ENCODE measurements at regions not wholly inside any gene's neighbourhood (a gene's known extent, or its start where the extent isn't known, plus 50 kb on each side); places are given as distances from the start of the nearest gene placed in this dataset.

GRCh38 chrX:68927178-68927577, 98.4 kb downstream of the EFNB1 start:
- DNase-seq (ENCODE audit: low read depth in 2 of 2) = no peak

DNA sequence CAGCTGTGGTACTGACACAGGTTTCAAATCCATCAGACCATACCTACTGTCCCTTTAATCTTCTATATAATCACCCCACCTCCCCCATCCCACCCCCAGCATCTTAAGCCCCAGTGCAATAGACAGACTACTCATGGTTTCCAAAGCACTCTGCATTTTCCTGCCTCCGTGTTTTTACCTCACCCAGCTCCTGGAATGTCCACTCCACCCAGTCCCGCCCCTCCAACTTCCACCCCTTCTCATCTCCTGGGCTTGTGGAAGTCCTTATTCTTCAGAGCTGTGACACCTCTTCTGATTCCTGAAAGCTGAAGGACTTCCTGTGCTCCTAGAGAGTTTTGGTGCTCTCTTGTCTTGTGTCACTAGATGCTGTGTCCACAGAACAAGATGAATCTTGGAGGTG, 94.3 kb downstream of the EFNB1 start:
- no peak for DNase-seq (ENCODE audit: low read depth in 2 of 2)

DNA sequence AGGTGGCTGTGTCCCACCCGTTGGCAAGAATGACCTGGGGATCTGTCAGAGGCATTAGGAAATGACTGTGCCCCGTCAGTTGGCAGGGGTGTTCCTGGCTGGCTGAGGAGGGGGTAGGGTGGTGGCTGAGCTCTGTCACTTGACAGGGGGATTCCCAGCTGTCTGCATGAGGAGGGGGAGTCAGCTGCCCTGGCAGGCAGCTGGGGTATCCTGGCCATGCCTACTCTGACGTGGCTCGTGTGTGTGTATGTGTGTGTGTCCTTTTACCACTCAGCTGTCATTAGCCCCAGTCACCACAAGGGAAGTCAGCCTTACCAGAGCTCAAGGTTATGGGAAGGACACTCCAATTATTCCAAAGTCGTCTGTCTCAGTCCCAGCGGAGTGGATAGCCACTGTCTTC, 93.2 kb downstream of the EFNB1 start:
- DNase-seq (ENCODE audit: low read depth in 2 of 2) = no peak

GRCh38 chrX:68920561-68920960, 91.7 kb downstream of the EFNB1 start:
- DNase-seq (ENCODE audit: low read depth in 2 of 2) = no peak

- no peak for DNase-seq (ENCODE audit: low read depth in 2 of 2)
Measured at GRCh38 chrX:68919707-68920106, 90.9 kb downstream of the EFNB1 start.

- DNase-seq (ENCODE audit: low read depth in 2 of 2) = no peak
Measured at GRCh38 chrX:68918202-68918601, 89.4 kb downstream of the EFNB1 start.

DNA sequence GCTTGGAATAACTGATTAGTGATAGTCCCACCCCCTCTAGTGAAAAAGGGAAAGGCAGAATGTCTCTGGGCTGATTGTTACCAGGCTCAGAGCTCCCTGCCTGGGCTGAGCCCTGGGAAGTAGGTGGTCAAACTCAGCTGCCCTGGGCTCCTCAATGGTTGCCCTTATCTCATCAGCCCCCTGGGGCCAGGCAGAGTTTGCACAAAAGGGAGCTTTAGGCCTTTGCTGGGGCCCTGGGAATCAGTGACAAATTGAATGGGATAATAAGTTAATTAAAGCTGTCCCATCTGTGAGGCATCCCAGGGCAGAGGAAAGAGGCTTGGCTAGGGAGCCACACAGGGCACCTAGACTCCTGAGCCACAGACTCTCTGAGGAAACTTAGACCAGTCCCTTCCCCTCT, 89.0 kb downstream of the EFNB1 start:
- DNase-seq (ENCODE audit: low read depth in 2 of 2) = no peak

DNA sequence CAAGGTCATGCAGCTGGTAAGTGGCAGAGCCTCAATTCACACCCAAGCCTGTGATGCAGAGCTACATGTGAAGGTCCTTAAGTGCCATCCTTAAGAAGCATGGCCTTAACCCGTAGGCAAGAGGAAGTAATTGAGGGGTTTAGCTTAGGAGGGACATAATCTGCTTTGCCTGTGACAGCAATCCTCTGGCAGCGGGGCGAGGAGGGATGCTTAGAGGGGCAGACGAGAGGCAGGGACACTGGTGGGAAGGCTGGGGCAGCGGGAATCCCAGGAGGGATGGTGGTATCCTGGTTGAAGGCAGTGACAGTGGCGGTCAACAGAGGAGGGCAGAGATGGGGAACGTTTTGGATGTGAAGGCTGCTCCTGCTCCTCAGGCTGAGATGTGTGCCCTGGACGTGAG, 88.1 kb downstream of the EFNB1 start:
- DNase-seq (ENCODE audit: low read depth in 2 of 2) = no peak

GRCh38 chrX:68915778-68916177, 87.0 kb downstream of the EFNB1 start:
- DNase-seq (ENCODE audit: low read depth in 2 of 2) = no peak

GRCh38 chrX:68914479-68914946, 85.7 kb downstream of the EFNB1 start:
- DNase-seq (ENCODE audit: low read depth in 2 of 2) = no peak

DNA sequence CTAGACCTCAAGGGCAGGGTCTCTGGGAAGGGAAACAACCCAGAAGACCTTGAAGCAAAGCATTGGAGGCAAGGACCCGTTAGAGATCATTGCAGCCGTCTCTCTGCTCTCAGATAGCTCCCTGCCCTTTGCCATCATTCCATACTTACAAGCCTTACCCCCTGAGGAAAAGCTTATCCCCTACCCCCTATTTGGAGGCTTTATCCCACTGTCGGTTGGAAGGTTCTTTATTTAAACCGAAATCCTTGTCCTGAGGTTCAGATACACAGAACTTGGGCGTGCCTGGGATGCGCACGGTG, 84.4 kb downstream of the EFNB1 start:
- DNase-seq (ENCODE audit: low read depth in 2 of 2) = no peak

- no peak for DNase-seq (ENCODE audit: low read depth in 2 of 2)
Measured at GRCh38 chrX:68912113-68912512, 83.3 kb downstream of the EFNB1 start.

DNA sequence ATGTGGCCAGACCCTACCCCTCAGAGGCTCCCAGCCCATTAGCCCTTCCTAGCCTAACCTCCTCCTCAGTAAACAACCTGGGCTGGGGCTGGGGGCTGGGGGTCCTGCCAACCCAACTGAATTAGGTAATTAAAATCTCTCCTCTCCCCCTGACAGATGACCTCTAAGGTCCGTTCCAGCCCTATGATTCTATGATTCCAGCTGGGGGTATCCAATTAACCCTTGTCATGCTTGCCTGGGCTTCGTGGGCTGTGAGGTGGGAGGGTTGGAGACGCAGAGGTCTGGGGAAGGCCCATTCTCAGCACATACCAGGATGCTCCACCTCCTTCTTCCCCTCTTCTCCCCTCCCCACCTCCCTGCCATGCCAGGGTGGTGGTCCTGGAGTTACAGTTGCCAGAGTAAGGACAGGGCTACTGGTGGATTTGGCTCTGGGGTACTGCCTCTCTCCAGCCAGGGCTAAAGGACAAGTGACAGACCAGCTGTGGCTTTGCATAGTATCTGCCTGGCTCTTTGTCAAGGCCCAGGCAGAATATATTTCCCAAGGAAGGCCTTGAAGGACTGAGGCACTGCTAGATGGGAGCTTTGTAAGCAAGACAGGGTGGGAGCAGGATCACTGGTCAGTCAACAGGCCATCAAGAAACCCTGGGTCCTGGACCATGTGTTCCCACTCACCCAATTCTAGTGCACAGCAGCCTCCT, 82.1 kb downstream of the EFNB1 start:
- DNase-seq (ENCODE audit: low read depth in 2 of 2) = no peak

GRCh38 chrX:68909945-68910344, 81.1 kb downstream of the EFNB1 start:
- no peak for DNase-seq (ENCODE audit: low read depth in 2 of 2)

- DNase-seq (ENCODE audit: low read depth in 2 of 2) = no peak
Measured at GRCh38 chrX:68908071-68908470, 79.2 kb downstream of the EFNB1 start.

GRCh38 chrX:68902706-68903504, 74.1 kb downstream of the EFNB1 start:
- DNase-seq (ENCODE audit: low read depth in 2 of 2) = no peak

GRCh38 chrX:68901519-68901918, 72.7 kb downstream of the EFNB1 start:
- no peak for DNase-seq (ENCODE audit: low read depth in 2 of 2)

- DNase-seq (ENCODE audit: low read depth in 2 of 2) = no peak
Measured at GRCh38 chrX:68898598-68898997, 69.8 kb downstream of the EFNB1 start.

- no peak for DNase-seq (ENCODE audit: low read depth in 2 of 2)
Measured at GRCh38 chrX:68897118-68897945, 68.5 kb downstream of the EFNB1 start.

DNA sequence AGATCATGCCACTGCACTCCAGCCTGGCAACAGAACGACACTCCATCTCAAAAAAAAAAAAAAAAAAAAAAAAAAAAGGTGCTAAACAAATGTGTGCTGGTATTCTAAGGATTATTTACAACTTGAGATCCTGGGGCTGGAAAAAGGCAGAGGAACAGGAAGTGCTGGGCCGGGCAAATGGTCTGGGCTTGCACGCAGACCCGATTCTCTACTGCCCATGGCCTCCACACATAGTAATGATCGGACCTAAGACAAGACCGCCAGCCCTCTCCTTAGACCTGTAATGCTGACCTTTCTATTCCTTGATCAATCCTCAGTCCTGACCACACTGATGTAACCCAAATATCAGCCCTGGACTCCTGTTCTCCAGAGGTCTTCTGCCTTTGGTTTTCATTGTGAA, 67.8 kb downstream of the EFNB1 start:
- no peak for DNase-seq (ENCODE audit: low read depth in 2 of 2)

- DNase-seq (ENCODE audit: low read depth in 2 of 2) = no peak
Measured at GRCh38 chrX:68895778-68896177, 67.0 kb downstream of the EFNB1 start.

DNA sequence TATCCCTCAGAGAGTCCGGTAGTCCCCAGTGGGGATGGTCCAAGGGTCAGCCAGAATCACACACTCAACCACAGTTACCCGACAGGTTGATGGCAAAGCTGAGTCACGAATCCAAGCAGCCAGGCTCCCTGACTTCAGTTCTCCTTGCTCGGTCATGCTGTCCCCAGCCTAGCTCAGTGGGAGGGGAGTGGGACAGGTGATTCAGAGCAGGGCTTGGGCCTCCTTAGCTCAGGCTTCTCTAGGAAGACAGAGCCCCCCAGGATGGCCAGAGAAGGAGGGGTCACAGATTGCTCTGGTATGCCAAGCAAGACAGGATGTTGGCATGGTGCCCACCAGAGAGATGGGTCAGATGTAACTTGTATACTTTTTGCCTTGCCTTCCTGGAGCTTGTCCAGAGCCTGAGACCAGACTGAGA, 66.5 kb downstream of the EFNB1 start:
- DNase-seq (ENCODE audit: low read depth in 2 of 2) = no peak
